ENCODE measurements at regions not wholly inside any gene's neighbourhood (a gene's known extent, or its start where the extent isn't known, plus 50 kb on each side); places are given as distances from the start of the nearest gene placed in this dataset.

DNA sequence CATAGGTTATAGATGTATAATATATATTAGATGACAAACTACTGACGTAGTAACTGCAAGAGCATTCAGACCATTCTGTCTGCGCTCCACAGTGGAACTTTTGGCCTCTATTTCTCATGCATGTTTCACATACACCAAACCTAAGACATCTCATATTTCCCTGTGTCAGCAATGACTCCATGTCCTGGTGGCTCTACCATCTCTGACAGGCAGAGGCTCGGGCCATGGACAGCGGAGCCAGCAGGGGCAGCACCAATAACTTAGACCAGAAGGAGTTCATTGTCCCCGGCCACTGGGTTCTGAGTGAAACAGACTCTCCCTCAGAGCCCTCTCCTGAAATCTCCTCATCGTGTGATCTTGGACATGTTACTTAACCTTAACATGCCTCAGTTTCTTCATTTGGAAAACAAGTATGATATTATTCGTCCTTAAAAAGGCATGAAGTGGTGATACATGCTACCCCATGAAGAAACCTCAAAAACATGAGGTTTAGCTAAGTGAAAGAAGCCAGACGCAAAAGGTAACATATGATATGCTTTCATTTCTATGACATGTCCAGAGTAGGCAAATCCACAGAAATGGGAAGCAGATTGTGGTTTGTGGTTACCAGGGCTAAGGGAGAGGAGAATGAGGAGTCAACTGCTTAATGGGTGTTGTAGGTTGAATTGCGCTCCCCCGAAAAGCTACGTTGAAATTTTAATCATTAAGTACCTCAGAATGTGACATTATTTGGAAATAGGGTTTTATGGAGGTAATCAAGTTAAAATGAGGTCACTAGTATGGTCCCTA is 564.0 kb upstream of the JARID2 start:
- no peak for DNase-seq

DNA sequence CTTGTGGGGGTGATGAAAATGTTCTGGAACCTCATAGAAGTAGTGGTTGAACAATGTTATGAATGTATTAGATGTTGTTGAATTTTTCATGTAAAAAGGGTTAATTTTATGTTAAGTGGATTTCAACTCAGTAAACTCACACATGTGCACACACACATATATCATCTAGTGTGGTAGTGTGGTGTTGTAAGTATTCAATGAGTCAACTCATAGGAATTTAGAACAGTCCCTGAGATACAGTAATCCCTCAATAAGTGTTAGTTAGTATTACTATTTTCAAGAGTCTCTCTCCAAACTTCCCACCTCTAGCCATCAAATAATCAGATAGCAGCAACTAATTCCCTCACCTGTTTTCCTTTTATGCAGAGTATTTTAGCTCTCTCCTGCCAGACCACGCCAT is 563.1 kb upstream of the JARID2 start:
- DNase-seq, result no peak

DNA sequence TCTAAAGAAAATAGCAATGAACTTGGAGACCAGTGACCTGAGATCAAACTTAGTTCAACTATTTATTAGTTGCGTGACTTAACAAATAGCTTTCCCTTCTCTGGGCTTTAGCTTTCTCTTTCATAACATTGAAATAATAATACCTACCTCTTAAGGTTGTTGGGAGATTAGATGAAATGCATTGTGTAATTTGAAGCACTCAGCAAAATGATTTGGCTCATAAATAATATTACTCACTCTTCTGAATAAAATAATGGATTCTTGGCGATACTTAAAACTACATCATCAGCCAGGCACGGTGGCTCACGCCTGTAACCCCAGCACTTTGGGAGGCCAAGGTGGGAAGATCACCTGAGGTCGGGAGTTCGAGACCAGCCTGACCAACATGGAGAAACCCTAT is 556.2 kb upstream of the JARID2 start:
- DNase-seq, result no peak

DNA sequence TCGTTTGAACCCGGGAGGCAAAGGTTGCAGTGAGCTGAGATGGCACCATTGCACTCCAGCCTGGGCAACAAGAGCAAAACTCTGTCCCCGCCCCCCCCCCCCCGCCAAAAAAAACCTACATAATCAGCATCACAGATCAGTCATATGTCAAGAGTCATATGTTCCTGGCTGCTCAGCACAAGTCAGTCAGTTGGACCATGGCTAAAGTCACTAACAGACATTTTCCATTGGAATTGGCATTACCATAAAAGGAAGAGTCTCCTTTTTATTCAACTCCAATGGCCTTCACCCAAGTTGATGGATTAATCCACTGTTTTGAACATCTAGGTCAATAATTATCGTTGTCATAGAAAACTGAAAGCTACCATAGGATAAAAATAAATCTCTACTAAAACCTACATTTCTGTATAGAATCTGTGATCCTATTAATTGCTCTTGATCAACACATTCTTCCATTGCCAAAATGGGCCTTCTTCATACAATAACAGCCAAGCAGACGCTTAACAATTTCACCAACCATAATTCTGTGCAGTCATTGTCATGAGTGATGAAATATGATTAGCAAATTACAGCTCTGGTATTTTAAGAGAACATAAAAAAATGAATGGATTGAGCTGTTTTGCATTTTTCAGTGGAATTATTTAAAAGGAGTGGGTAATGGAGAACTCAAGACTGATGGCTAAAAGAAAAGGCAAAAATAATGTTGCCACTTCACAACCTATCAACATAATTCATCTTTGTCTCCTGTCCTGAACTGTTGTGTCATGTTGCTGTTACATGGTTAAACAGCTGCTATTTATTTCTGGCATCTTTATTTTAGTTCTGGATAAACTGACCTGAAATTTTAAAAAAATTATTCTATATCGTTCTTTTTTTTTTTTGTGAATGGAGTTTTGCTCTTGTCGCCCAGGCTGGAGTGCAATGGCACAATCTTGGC is 555.5 kb upstream of the JARID2 start:
- no peak for DNase-seq

DNA sequence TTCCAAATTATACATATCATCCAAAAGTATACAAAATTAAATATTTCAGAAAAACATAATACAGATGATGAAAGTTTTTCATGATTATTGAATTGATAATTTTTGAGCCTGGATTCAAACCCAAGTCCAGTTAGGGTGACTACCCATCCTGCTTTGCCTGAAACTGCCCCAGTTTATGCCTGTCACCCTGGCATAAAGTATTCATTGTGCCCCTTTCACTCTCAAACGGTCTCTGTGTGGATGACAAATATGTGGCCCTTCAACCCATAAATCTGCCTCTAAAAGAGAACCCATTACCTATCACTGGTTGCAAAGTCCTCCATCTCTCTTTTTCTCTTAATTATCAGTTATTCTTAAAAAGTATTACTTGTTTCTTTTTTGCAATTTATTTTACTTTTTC is 553.7 kb upstream of the JARID2 start:
- DNase-seq, result no peak

DNA sequence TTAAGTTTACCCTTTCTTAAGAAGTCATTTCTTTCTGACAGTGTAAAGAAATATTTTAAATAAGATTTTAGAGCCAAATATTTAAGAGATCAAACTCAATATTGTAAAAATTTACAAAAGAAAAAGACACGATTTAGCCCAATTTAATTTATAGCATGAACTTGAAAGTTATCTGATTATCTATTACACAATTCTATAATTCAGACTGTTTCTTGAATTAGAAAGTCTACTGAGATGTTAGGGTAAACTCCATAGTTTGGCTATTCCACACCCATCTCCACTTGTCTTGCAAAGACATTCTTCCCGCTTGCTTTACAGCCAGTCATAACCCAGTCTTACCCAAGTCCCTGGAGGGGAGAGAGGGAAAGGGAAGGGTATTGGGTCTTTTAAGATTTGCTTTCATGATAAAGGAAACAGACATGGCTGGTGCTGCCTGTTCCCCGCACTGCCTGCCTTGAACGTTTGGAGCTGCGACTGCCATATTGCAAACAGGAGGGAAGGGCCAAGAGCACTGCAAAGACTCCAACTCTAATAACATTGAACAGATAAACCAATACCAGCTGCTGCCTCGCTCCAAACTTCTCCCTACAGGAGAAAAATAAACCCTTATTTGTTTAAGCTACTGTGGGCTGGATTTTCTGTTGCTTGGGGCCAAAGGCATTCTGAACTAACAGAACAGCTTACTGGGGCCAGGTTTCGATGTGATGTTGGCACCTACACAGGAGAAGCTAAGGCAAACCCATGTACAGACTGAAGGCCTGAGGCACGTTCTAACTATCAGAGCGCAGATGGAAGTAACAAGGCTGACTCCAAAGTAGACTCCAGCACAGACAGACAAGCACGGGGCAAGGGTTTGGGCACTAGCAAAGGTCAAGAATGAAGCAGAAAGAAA is 552.3 kb upstream of the JARID2 start:
- DNase-seq, result no peak

DNA sequence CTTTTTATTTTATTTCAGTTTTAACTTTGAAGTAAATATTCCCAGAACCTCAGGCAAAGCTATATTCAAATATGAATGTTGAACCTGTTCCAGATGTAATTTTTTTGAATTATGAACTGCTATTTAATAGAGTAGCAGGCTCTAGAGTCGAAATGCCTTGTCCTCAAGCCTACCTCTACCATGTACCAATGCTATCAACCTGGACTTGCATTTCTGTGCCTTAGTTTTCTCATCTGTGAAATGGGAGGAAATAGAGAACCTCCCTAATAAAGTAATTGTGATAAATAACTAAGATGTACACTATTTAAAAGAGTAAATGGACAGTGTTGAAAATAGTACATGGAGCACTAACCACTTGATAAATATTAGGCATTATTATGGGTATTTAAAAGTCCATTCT is 551.6 kb upstream of the JARID2 start:
- no peak for DNase-seq

DNA sequence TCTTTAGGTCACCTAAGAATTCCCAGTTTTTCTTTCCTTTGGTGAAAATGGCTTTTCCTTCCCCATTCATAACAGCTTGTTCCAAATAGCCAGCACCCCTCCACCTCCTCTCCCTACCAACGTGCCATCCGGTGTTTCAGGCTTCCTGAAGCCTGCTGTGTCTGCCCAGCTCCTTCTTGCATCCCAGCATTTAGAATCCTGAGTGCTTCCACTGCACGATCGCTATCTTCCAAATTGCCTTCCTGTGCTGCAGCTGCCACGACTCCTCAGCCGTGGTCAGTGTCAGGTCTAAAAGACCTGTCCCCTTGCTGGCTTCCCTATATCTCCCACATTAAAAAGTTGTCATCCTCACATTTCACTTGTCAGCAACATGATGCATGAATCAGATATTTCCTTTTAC is 550.3 kb upstream of the JARID2 start:
- DNase-seq, result no peak

DNA sequence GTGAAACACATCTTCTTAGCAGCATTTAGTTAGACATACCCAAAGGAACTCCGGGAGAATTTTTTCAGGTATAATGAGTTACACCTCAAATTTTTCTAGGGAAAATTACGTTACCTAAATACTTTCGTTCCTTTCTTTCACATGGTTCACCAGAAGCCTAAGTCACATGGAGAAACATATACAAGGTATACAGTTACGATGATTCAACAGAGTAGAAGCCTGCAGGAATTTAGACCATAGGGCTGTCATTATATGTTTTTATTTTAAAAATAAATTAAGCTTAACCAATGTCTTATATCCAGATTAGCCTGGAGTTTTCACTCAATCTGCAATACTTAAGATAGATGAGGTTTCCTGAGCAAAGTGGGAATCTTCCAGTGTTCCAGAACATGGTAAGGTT is 549.5 kb upstream of the JARID2 start:
- DNase-seq, result no peak

DNA sequence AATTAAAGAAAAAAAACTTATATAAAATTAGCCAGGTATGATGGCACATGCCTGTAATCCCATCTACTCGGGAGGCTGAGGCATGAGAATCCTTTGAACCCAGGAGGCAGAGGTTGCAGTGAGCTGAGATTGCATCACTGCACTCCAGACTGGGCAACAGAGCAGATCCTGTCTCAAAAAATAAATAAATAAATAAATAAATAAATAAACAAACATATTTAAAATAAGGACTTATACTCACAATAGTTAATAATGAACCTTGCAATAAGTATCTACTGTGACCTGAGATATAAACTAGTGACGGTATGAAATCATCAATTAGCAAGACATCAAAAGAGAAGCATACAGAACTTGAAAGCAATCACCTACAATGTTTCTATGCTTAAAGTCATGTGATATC is 548.4 kb upstream of the JARID2 start:
- no peak for DNase-seq

DNA sequence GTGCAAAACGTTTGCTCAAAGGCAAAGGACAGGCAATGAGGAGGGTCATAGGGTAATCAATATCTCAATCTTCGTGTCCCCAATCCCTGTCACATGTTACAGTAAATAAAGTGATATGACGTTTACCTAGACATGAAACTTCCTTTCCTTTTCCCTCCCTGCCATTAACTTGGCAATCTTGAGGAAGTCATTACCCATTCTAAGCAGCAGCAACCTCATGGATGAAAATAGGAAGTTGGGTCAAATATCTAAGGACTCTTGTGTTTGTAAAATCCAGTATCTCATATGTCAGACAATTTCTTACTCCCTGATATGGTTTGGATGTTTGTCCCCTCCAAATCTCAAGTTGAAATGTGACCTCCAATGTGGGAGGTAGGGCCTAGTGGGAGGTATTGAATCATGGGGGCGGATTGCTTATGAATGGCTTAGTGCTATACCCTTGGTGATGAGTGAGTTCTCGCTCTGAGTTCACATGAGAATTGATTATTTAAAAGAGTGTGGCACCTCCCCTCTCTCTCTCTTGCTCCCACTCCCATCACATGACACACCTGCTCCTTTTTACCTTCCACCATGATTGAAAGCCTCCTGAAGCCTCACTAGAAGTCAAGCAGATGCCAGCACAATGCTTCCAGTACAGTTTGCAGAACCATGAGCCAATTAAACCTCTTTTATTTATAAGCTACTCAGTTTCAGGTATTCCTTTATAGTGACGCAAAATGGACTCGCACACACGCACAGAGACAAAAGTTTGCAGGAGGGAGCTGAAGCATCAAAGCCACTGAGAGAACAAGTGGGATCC is 545.9 kb upstream of the JARID2 start:
- no peak for DNase-seq

DNA sequence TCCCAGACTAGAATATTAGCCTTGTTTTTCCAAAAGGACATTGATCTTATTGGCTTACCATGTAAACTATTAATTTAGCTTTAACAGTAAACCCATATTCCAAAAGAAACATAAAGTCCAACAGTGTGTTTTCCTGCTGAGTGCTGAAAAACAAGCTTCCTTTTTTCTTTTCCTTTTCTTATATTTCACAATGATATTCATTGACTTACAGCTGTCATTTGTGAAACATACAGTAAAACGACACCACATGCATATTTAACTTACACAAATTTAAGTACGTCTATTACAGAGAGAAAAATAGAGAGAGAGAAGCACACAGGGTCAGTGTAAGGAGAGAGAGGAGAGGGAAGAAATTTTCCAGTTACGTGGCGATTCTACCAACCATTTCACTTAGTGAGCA is 543.9 kb upstream of the JARID2 start:
- no peak for DNase-seq

DNA sequence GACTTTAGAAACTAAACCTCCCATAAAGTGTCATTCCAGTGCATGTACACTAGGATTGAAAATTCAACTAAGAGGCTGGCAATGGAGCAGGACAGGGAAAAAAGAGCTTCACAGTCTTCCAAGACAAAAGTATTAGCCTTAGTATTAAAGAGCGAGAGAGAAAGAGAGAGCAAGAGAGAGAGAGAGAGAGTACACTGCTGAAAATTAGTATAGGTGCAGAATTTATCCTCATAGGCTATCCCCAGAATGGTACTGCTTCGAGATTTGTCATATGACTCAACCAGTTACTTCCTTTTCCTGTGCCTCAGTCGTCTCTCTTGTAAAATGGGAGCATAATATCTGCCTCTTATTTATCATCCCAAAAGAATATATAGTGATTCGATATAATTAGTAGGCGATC is 543.2 kb upstream of the JARID2 start:
- no peak for DNase-seq

DNA sequence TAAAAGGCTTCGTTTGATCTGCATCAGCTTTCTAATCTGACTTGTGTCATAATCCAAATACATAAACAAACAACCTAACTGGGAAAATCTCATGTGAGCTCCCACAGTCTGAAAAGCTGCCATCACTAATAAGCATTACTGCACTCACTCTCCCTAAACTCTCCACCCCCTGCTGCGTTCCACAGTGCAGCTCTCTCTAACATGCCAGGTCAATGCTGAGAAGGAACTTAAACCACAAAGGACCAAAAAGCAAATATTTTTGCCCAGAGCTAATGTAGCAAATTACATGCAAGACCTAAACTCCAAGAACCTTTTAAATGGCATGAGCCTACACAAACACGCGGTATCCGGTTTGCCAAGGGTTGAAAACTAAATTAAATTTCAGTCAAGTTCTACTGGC is 542.3 kb upstream of the JARID2 start:
- no peak for DNase-seq

DNA sequence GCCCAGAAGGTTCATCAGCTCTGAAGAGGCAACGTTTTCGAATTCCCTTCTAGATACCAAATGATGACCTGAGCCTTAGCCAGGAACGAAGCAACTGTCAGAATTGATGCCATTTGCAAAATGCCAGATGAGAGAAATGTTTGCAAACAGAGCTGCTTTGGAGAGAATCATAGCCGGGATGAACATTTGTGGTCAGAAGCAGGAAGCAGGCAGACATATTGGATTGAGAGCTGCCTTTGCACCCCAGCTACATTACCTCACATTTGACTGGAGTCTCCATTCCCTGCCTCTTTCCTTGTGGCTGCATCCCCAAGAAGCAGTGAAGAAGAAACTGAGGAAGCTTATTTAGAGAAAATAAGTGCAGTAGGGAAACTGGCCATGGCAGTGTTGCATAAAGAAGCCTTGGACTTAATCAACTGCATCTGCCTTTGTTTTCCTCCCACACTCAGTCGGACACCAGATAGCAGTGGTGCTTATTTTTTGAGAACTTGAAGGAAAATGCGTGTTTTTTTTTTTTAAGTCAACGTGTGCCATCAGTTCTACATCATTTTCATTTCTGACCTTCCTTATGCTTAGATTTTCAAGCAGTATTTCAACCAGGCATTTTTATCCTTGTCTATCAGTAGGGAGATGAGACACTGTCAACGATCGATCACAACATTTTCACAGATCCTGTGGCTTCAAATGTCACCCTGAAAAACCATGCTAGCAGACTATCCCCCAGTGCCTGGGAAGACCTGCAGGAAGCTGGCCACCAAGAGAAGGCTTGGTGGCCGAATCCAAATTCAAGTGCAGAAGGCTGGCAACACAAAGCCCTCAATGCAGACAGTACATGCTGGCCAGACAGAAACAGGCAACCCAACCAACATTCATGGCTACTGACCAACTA is 541.2 kb upstream of the JARID2 start:
- no peak for DNase-seq

DNA sequence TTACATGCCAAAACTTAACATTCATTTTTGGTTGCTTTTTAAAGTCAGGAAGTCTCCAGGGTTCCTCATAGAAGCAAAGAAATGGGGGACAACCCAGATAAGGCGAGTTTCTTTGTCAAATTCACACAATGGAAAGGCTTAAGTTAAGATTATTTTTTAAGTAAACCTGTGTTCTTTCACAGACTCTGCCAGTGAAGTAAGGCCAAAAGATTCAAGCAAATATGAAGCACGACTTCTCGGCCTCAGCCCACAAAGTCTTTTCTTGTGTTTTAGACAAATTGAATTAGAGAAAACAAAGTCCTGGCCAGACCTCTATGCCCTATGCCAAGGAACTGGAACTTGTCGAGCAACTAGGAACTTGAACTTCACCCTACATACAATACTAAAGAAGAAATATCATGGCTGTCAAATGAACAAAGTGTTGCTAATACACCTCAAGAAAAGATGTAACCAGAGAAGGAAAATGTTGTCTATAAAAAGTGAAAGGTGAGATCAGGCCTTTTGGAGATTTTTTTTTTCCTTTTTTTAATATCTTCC is 540.0 kb upstream of the JARID2 start:
- no peak for DNase-seq

DNA sequence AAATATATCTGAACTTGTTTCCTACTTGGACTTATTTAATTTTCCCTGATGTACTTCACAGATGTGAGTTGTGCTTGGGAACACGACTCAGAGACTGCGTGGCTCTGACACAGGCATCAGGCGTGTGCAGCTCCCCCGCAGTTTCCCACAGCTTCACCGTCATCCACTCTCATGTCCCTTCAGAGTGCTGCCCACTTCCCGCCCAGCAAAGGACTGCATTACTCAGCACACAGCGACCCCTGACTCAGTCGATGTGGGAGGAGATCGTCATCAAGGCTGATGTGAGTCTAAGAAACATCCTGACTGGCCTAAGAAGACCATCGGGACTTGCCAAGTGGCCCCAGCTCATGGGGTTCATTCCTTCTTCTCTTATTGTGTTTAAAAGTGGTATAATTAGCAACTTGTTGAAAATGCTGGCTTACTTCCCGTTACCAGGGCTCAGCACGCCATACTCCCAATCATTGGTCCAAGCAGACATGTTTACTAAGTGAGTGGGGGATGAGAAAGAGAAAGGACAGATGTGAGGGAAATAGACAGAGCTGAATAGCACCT is 539.4 kb upstream of the JARID2 start:
- no peak for DNase-seq

DNA sequence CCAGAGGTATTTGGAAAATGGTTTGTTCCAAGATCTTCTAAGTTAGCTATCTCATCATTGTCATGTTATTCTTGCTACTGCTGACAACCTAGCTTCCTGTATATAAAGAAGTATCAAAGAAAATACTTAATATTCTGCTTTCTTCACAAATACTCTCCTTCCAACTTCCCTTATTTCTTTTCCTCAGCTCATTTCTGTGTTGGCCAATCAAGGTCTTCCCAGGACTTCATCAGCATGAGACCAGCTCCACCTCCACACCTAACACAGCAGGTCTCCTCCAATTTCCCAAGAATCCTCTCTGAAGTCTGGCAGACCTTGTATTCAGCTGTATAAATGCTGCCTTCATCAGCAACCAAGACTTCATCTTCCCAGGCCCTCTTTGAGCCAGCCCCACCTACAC is 538.6 kb upstream of the JARID2 start:
- DNase-seq, result no peak

DNA sequence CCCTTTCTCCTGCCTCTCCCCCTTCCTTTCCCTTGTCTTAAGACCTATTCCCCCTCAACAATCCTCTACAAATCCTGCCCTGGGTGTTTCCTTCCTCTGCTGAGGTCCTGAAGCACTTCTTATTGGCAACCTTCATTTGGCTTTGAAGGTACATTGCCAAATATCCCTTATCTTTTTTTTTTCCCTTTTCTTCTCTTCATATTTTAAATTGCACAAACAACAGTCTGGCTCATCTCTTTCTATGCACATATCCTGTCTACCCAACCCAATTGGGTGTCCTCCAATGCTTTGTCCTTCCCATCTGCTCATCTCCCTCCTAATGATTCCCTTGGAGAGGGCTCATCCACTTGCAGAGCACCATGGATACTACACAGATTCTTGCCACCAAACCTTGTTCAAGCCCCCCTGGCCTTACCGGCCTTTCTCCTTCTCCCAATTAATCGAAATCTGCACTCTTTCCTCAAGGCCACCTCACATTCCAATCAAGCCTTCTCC is 537.9 kb upstream of the JARID2 start:
- no peak for DNase-seq

DNA sequence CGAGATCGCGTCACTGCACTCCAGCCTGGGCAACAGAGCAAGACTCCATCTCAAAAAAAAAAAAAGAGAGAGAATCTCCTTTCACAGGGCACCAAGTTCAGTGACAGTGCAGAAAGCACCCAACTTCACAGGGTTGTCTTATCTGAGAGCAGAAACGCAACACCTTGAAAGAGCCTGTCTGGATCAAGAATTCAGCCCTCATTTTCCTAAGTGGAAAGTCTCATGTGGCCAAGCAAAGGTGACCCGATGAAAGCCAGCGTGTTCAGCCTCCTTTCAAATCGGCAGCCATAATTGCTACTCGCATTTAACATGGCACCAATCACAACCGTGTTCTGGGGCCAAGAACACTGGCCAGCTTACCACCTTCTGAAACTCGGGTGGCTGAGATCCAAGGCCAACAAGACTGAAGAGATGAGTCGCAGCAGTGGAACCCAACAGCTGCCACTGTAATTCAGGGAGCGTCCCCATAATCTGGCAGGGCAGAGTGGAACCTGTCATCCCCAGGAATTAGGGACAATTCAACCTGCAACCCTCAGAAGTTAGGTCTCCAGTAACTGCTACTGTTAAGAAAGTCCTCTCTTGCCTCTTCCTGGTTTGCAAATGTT is 536.7 kb upstream of the JARID2 start:
- no peak for DNase-seq
